Activated T-helper 2 cell treated with anti-CD3 and anti-CD28 coated beads, Interferon-gamma antibody, Interleukin-2, Interleukin-4, amounts not matched to agents 10 μg/mL and 5 μg/mL and 100 μg/mL, durations not matched to agents 14 hours and 24 hours and 36 hours (primary cell): ENCODE measurements at regions not wholly inside any gene's neighbourhood (a gene's known extent, or its start where the extent isn't known, plus 50 kb on each side); places are given as distances from the start of the nearest gene placed in this dataset.
"Not testable (repeated sequence)": the region's sequence is repeated elsewhere in the genome, so short reads cannot be mapped to it uniquely, and the experiment has no call there.

Source experiments
- DNase-seq: peaks from one replicate; pipeline ENCODE4 v3.0.0; 2021; ENCODE audit warnings: low spot score
- H3K27ac Mint-ChIP-seq: one replicate; pipeline ENCODE4 v1.8.0; 2021; ENCODE audit warnings: mixed read lengths
- H3K27me3 Mint-ChIP-seq: one replicate; pipeline ENCODE4 v1.8.0; 2021; ENCODE audit warnings: low read depth, mixed read lengths
- H3K36me3 Mint-ChIP-seq: one replicate; pipeline ENCODE4 v1.8.0; 2021; ENCODE audit warnings: low read depth, mixed read lengths
- H3K4me1 Mint-ChIP-seq: one replicate; pipeline ENCODE4 v1.8.0; 2021; ENCODE audit warnings: low read depth, mixed read lengths
- H3K4me3 Mint-ChIP-seq: one replicate; pipeline ENCODE4 v1.8.0; 2021; ENCODE audit warnings: low read depth, mild to moderate bottlenecking, moderate library complexity, mixed read lengths
- H3K9me3 Mint-ChIP-seq: one replicate; pipeline ENCODE4 v1.8.0; 2021; ENCODE audit warnings: mixed read lengths
- intact Hi-C: fragments of 100-400 bp; cut with micrococcal nuclease; formaldehyde crosslinking; loops from one replicate; pipeline ENCODE4 v1.15.1; 2023

DNA sequence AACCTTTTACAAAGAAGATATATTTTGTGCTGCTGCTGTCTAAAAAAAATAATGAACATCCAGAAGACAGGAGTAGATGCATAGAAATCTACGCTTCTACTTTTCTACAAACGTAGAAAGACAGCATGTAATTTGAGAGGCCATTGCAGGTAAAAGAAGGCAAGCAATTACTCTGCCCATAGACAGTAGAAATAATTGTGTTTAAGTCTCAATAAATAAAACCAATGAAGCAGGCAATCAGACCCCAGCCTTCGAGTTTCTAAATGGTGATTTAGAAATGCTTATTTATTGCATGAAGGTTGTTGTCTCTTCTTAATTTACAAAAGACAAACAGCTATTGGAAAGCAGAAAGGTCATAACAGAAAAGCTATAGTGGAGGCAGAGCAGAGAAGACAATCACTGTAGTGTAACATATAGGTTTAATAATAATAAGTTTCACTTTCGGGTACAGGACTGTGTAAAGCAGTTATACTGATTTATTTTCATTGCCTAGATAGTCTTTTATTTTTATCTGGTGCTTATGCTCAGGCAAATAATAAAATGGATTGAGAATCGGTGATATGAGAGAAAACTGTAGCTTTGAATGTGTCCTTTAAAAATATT, 123.0 kb upstream of the TACR3 start:
- intact Hi-C loops, result no loop called here
- Mint-ChIP-seq H3K9me3 (peaks cover 4% of the 10 kb centered on the region), H3K4me1 (no peaks in the 10 kb centered on the region), H3K36me3 (no peaks in the 10 kb centered on the region), H3K27ac (no peak overlapping the region), H3K27me3 (no peaks in the 10 kb centered on the region), H3K4me3 (no peak overlapping the region)
- DNase-seq, result no peak

DNA sequence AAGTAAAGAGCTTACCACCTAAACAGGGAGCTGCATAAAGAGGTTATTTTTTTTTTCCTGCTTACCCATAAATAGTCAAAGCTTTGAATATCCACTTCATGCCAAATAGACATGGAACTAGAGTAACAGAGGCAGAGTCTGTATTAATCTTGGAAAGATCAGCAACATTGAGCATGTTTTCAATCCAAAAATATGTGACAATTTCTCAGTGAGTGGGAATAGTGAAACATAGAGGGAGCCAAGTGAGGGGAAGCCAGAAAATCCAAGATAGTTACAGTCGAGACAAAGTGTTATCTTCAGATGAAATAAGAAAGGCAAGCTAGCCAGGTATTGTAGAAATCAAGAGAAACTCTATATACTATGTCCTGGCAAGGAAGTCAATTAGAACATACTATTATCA, 122.3 kb upstream of the TACR3 start:
- no peak overlapping the region for H3K27ac Mint-ChIP-seq
- peaks cover 2% of the 10 kb centered on the region for H3K9me3 Mint-ChIP-seq
- H3K36me3 Mint-ChIP-seq, result no peaks in the 10 kb centered on the region
- H3K4me3 Mint-ChIP-seq, result no peak overlapping the region
- H3K4me1 Mint-ChIP-seq, result no peaks in the 10 kb centered on the region
- intact Hi-C loops, result no loop called here
- H3K27me3 Mint-ChIP-seq, result no peaks in the 10 kb centered on the region
- DNase-seq, result no peak

- intact Hi-C loops, H3K4me1 Mint-ChIP-seq, DNase-seq, H3K27ac Mint-ChIP-seq, H3K27me3 Mint-ChIP-seq, H3K4me3 Mint-ChIP-seq, H3K36me3 Mint-ChIP-seq: not testable (repeated sequence)
- peaks cover 10% of the 10 kb centered on the region for H3K9me3 Mint-ChIP-seq
Observed at GRCh38 chr4:103810308-103810707, 90.5 kb upstream of the TACR3 start.

DNA sequence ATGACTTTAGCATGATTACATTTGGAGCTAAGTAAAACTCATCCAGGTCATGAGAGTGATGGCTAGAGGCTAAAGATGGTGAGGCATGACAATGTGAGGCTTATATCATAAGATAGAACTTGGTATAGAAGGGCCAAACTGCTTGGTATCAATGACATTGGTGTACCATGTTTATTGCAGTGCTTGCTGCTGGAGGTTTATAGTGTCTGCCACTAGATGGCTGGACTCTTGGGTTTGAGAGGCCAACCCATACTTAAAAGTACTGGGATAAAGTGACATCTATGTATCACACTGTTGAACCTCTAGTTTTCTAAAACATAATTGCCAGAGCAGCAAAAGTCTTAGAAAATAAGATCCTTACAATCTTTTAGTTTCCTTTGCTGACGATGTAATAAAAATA, 83.0 kb upstream of the TACR3 start:
- H3K27ac Mint-ChIP-seq, result no peak overlapping the region

DNA sequence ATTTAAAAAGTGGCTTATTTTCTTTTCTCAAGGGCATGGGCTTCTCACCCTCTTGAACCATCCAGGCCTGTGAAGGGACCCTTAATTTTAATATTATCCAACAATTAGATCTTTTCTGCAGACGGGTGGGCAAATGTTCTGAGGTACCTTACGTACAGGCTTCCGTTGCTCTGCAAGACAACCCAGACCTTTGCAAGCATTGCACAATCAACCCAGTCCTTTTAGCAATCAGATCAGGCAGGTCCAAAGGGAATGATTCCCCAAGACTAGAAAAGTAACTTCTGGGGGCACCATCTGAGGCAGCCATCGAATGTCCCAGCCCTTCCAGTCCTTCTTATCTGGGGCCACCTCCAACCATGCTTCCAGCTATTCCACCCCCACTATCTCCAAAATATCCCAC, 67.3 kb upstream of the TACR3 start:
- Mint-ChIP-seq H3K4me3 (no peak overlapping the region), H3K27me3 (no peaks in the 10 kb centered on the region), H3K27ac (no peak overlapping the region), H3K4me1 (no peaks in the 10 kb centered on the region), H3K36me3 (no peaks in the 10 kb centered on the region), H3K9me3 (peaks cover 3% of the 10 kb centered on the region)
- DNase-seq, result no peak
- intact Hi-C loops, result no loop called here

More for the DNA sequence above, 83.0 kb upstream of the TACR3 start:
- no peaks in the 10 kb centered on the region for H3K36me3 Mint-ChIP-seq
- peaks cover 13% of the 10 kb centered on the region for H3K9me3 Mint-ChIP-seq
- no peaks in the 10 kb centered on the region for H3K27me3 Mint-ChIP-seq
- no peaks in the 10 kb centered on the region for H3K4me1 Mint-ChIP-seq
- intact Hi-C loops, result no loop called here
- no peak overlapping the region for H3K4me3 Mint-ChIP-seq
- DNase-seq, result no peak

GRCh38 chr4:103786593-103786992, 66.8 kb upstream of the TACR3 start:
- H3K36me3 Mint-ChIP-seq, result no peaks in the 10 kb centered on the region
- no peak for DNase-seq
- H3K4me1 Mint-ChIP-seq, result no peaks in the 10 kb centered on the region
- H3K4me3 Mint-ChIP-seq, result no peak overlapping the region
- H3K27ac Mint-ChIP-seq, result no peak overlapping the region
- intact Hi-C loops, result no loop called here
- no peaks in the 10 kb centered on the region for H3K27me3 Mint-ChIP-seq
- H3K9me3 Mint-ChIP-seq, result peaks cover 3% of the 10 kb centered on the region

DNA sequence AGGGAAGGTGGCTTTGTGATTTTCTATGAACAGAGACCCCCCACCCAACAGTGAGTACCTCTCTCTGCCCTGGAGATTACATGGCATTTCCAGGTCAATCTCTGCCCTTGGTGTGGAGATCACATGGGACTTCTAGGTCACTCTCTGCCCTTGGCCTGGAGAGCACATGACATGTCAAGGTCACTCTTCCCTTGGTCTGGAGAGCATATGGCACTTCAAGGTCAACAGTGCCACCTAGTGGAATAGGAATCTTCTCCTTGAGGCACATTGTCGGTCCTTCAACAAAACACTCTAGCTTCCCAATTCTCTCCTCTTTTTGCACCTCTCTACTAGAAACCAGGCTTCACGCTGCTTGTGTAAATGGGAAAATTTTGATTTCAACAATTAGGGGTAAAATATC, 66.2 kb upstream of the TACR3 start:
- DNase-seq, result no peak
- Mint-ChIP-seq H3K4me1 (no peaks in the 10 kb centered on the region), H3K36me3 (no peaks in the 10 kb centered on the region), H3K27me3 (no peaks in the 10 kb centered on the region), H3K9me3 (peaks cover 3% of the 10 kb centered on the region), H3K27ac (no peak overlapping the region), H3K4me3 (no peak overlapping the region)
- intact Hi-C loops, result no loop called here

- intact Hi-C loops, result no loop called here
- no peaks in the 10 kb centered on the region for H3K9me3 Mint-ChIP-seq
- H3K4me3 Mint-ChIP-seq, result no peak overlapping the region
- H3K4me1 Mint-ChIP-seq, result no peaks in the 10 kb centered on the region
- no peaks in the 10 kb centered on the region for H3K36me3 Mint-ChIP-seq
- H3K27ac Mint-ChIP-seq, result no peak overlapping the region
- no peaks in the 10 kb centered on the region for H3K27me3 Mint-ChIP-seq
- no peak for DNase-seq
Observed at GRCh38 chr4:103778221-103778620, 58.4 kb upstream of the TACR3 start.

DNA sequence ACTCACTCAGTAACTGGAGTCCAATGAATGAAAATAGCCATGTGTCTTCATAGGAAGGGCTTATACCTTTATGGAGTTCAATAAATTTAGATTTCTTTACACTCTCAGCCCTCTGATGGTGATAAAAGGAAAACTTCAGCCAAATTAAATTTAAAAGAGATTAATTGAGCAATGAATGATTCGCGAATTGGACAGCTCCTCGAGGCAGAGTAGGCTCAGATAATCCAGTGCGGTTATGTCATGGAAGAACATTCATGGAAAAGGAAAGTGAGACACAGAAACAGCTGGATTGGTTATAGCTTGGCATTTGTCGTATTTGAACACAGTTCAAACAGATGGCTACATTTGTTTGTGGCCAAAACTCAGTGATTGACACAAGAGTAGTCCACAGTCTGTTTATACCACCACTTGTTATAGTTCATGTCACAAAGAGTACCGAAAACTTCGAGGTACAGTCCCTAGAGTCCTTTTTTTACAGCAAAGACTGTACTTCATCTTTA, 54.6 kb upstream of the TACR3 start:
- no peaks in the 10 kb centered on the region for H3K9me3 Mint-ChIP-seq
- no peaks in the 10 kb centered on the region for H3K36me3 Mint-ChIP-seq
- no peaks in the 10 kb centered on the region for H3K27me3 Mint-ChIP-seq
- H3K4me1 Mint-ChIP-seq, result no peaks in the 10 kb centered on the region
- intact Hi-C loops, result no loop called here
- H3K27ac Mint-ChIP-seq, result no peak overlapping the region
- no peak overlapping the region for H3K4me3 Mint-ChIP-seq
- no peak for DNase-seq

DNA sequence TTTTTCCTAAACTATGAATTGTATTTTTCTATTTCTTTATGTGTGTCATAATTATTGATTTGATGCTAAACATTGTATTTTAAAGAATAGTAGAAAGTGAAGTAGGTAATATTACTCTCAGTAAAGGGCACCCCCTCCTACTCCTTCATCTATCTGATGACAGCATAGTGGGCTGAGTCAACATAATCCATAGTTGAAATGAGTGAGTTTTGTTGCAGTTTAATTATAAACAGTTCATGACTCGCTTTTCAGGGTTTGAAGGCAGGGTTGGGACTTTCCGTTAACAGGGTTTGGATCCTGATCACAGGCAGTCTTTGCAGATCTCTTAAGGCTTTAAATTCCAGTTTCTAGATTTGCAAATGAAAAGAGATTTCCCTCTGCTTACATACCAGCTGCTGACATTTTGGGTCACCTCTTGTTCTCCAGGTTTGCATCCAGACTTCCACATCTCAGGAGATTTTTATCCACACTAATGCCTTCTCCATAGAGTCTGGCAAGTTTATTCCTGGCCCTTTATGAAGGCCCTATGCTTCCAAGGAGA, 54.0 kb upstream of the TACR3 start:
- no peak for DNase-seq
- Mint-ChIP-seq H3K4me1 (no peaks in the 10 kb centered on the region), H3K36me3 (no peaks in the 10 kb centered on the region), H3K9me3 (no peaks in the 10 kb centered on the region), H3K27ac (no peak overlapping the region), H3K27me3 (no peaks in the 10 kb centered on the region), H3K4me3 (no peak overlapping the region)
- intact Hi-C loops, result no loop called here
